K562 (cell line): ENCODE measurements at regions not wholly inside any gene's neighbourhood (a gene's known extent, or its start where the extent isn't known, plus 50 kb on each side); places are given as distances from the start of the nearest gene placed in this dataset.

Experiments used
- CHD7 ChIP-seq: fragments of 200-600 bp; sonication (generic); IDR thresholded peaks from one replicate; pipeline ENCODE4 v1.6.1; 2012; ENCODE audit warnings: mild to moderate bottlenecking, low read depth, low read length, inconsistent platforms
- GMEB1 ChIP-seq: fragments of 250-450 bp; sonication (Bioruptor Pico); IDR thresholded peaks from 2 replicates; pipeline ENCODE4 v1.4.0; 2020; ENCODE audit warnings: mild to moderate bottlenecking
- MCM2 ChIP-seq: fragments of 450-650 bp; IDR thresholded peaks from 2 replicates; pipeline ENCODE4 v1.6.1; 2017; ENCODE audit warnings: low read depth, mild to moderate bottlenecking
- NR3C1 ChIP-seq: sonication (generic); formaldehyde crosslinking; IDR thresholded peaks from 2 replicates; pipeline ENCODE4 v1.8.1; 2022; ENCODE audit warnings: missing genetic modification reagents
- SAFB ChIP-seq: fragments of 200-400 bp; formaldehyde crosslinking; IDR thresholded peaks from 2 replicates; pipeline ENCODE4 v1.6.1; 2017; ENCODE audit warnings: low read depth, low read length, borderline replicate concordance
- ZMIZ1 ChIP-seq, 2 experiments: fragments of 150-350 bp in 1 of 2; IDR thresholded peaks; 2 replicates each; pipeline ENCODE4 v1.6.1; 2012 to 2016; ENCODE audit warnings: low read depth in 2 of 2, low read length in 2 of 2, mild to moderate bottlenecking in 1 of 2, moderate library complexity in 1 of 2
- ZNF134 ChIP-seq: fragments of 250-450 bp; sonication (Bioruptor Pico); conservative IDR thresholded peaks from 2 replicates; pipeline ENCODE4 v1.4.0; 2020
- ZNF639 ChIP-seq, 2 experiments: fragments of 200-800 bp in 1 of 2; sonication (Bioruptor generic) in 1 of 2; sonication (generic) in 1 of 2; formaldehyde crosslinking in 1 of 2; IDR thresholded peaks in 1 of 2; conservative IDR thresholded peaks in 1 of 2; 2 replicates each; pipeline versions ENCODE4 v1.5.0 to v1.6.1; 2016 to 2020; ENCODE audit warnings: missing compliant biosample characterization in 1 of 2, missing genetic modification characterization in 1 of 2, missing genetic modification reagents in 1 of 2

GRCh38 chr2:105454801-105455485 lies 56.1 kb upstream of the FHL2 start (continued):
- TF ChIP-seq ZMIZ1 (IDR thresholded peaks at IDR 0.05; ENCODE audit: low read depth in 2 of 2, low read length in 2 of 2): 0 out of 4 replicates have a peak, but pooled peaks of 1 of the 2 experiments have one; percentile 17
- no peak for TF ChIP-seq ZNF639 (CRISPR knock-in tag; conservative IDR thresholded peaks at IDR 0.05 in 1 of 2, IDR thresholded peaks at IDR 0.05 in 1 of 2)
- TF ChIP-seq CHD7: no peak
- no peak for TF ChIP-seq MCM2
- TF ChIP-seq NR3C1 (CRISPR knock-in tag): no peak
- TF ChIP-seq SAFB: no peak
- TF ChIP-seq GMEB1 (CRISPR knock-in tag): 0 out of 2 replicates have a peak, but pooled peaks have one; percentile 41
- no peak for TF ChIP-seq ZNF134
